Pancreas (tissue), 10 donors: ENCODE measurements at regions not wholly inside any gene's neighbourhood (a gene's known extent, or its start where the extent isn't known, plus 50 kb on each side); places are given as distances from the start of the nearest gene placed in this dataset.

ENCODE experiments used
- ATAC-seq, 4 donors: fragments of 200-7000 bp; cut with Tn5 transposase; one replicate each; pipeline versions ENCODE4 v1.8.0 to v1.9.1; 2020; ENCODE audit warnings: mild to moderate bottlenecking in 4 of 4, moderate library complexity in 4 of 4
- DNase-seq, 6 donors: peaks; one replicate each; pipeline ENCODE4 v3.0.0-alpha.2; 2020
- FAIRE-seq: peaks from 2 replicates; lab custom pipeline; 2012; peaks lifted over from hg19 to GRCh38; lab: Jason Lieb, UNC
- H3K27ac ChIP-seq, 4 donors: fragments of 200-600 bp; sonication (generic); 1 replicate in 3 of 4; 2 replicates in 1 of 4; pipeline versions ENCODE4 v1.5.0 to v1.8.0; 2020
- H3K27me3 ChIP-seq, 4 donors: fragments of 200-600 bp; one replicate each; pipeline ENCODE4 v1.8.0; 2021
- H3K36me3 ChIP-seq, 3 donors: fragments of 200-600 bp; sonication (generic) in 1 of 3; one replicate each; pipeline versions ENCODE4 v1.5.0 to v1.8.0; 2020 to 2021
- H3K4me1 ChIP-seq, 3 donors: fragments of 200-600 bp; one replicate each; pipeline ENCODE4 v1.8.0; 2021
- H3K4me3 ChIP-seq, 4 donors: fragments of 200-600 bp; sonication (generic) in 2 of 4; one replicate each; pipeline versions ENCODE4 v1.5.0 to v1.8.0; 2020 to 2021
- H3K9me3 ChIP-seq, 4 donors: fragments of 200-600 bp; one replicate each; pipeline ENCODE4 v1.8.0; 2021
- WGBS, 2 donors: extraction: QIAGEN DNeasy Blood & Tissue Kit; methylation state at CpG; one replicate each; pipeline ENCODE4 v1.1.7; 2013; 5-methylcytosine and 5-hydroxymethylcytosine counted together
- intact Hi-C, 3 donors: fragments of 100-400 bp; cut with DNase I; formaldehyde crosslinking; loops; one replicate each; pipeline versions ENCODE4 v1.11.1 to v1.14.2; 2022
- TF ChIP-seq, protein P1 (sequence below), 4 donors: fragments of 200-600 bp; sonication (generic) in 3 of 4; IDR thresholded peaks; one replicate each; pipeline versions ENCODE4 v1.5.0 to v1.8.0; 2021; ENCODE audit warnings: antibody characterized with exemption in 4 of 4
- donor health status: healthy with polysubstance abuse.
- donor health status: DM: no; HTN: no; CAD: no; lungs with moderate emphysema.
- donor health status: DM: no; HTN: no; CAD: no.
- donor health status: control.
- donor health status: control.
- donor health status: Bipolar disorder and iron deficiency.
- donor health status: DM: yes; HTN: yes; CAD: no.
- donor health status: DM: no; HTN: no; CAD: no.
- donor health status: DM: no; HTN: no; CAD: no.
- donor health status: DM: yes; HTN: yes; CAD: no.

DNA sequence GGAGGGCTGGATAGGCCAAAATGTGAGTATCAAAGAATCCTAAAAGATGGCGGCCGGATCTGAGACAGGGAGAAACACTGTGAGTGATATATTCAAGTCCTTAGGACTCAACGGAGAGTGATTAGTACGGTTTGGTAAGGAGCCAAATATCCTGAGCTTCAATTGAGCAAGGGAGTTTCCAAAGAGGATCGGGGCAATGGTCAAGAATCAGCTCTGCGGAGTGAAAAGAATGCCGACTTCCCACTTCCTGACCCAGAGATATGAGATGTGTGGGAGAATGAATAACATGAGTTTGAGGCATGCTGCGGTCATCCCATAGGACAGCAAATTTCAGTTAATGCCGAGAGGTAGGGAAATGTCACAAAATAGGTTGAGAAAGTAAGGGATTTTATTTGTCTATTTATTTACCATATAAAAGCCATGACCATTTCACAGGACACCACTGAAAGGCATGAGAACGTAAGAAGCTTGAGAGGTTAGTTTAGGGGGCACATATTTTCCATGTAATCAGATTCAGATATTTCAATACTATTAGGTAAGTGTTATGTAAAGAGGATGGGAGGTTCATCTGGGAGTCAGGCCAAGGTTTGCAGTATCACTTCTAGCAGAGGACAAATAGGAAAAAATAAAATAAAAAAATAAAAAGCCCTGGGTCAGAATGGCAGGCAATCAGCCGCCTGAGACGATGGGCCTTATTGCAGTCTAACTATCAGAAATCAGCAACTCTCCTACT, 165.6 kb downstream of the HGF start:
- H3K4me1 ChIP-seq: no peaks in the 10 kb centered on the region
- TF ChIP-seq, protein P1, sequence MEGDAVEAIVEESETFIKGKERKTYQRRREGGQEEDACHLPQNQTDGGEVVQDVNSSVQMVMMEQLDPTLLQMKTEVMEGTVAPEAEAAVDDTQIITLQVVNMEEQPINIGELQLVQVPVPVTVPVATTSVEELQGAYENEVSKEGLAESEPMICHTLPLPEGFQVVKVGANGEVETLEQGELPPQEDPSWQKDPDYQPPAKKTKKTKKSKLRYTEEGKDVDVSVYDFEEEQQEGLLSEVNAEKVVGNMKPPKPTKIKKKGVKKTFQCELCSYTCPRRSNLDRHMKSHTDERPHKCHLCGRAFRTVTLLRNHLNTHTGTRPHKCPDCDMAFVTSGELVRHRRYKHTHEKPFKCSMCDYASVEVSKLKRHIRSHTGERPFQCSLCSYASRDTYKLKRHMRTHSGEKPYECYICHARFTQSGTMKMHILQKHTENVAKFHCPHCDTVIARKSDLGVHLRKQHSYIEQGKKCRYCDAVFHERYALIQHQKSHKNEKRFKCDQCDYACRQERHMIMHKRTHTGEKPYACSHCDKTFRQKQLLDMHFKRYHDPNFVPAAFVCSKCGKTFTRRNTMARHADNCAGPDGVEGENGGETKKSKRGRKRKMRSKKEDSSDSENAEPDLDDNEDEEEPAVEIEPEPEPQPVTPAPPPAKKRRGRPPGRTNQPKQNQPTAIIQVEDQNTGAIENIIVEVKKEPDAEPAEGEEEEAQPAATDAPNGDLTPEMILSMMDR (IDR thresholded peaks at IDR 0.05): no peak
- intact Hi-C loops: no loop called here

DNA sequence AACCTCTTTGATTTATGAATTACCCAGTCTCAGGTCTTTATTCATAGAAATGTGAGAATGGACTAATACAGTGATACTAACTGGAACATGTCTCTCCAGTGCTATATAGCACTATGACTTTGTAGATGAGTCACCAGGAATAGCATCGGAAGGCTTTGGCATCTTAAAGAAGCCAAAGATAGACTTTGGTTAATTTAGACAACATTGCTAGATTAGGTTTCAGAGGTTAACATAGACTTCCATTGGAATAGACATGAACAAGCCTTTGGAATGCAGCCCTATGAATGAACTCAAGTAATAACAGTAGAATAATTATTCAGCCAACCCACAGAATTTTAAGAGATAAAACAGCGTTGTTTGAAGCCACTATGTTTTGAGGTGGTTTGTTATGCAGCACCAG, 169.2 kb downstream of the HGF start:
- intact Hi-C loops: no loop called here
- H3K4me1 ChIP-seq: no peaks in the 10 kb centered on the region

More for the DNA sequence above, 165.6 kb downstream of the HGF start:
- DNase-seq: no peak
- Histone ChIP-seq H3K9me3 (no peaks in the 10 kb centered on the region), H3K27me3 (no peaks in the 10 kb centered on the region), H3K4me3 (no peak overlapping the region), H3K36me3 (no peaks in the 10 kb centered on the region), H3K27ac (no peak overlapping the region)
- ATAC-seq: peak in 1 of 4 donors; percentile 21
- no peak for FAIRE-seq
- WGBS, 2 donors: 61 to 67% methylated on average over 12 of the region's 12 CpGs

DNA sequence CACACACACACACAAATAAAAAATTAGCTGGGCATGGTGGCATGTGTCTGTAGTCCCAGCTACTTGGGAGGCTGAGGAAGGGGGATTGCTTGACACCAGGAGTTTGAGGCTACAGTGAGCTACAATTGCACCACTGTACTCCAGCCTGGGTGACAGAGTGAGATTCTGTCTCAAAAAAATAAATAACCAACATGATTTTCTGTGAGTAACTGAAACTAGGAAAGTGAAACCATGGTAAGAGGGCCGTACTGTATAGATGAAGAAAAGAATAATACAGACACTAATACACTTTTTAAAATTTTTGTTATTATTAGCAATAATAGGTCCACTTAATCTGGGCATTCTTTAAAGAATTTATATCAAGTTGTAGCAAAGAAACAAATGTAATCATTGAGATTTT, 170.9 kb downstream of the HGF start:
- Histone ChIP-seq H3K27me3 (no peaks in the 10 kb centered on the region), H3K4me1 (no peaks in the 10 kb centered on the region), H3K36me3 (no peaks in the 10 kb centered on the region), H3K9me3 (no peaks in the 10 kb centered on the region), H3K4me3 (no peak overlapping the region), H3K27ac (no peak overlapping the region)
- 82 to 91% methylated on average over 1 of the region's 1 CpG for WGBS, 2 donors
- DNase-seq: no peak
- TF ChIP-seq, protein P1 (IDR thresholded peaks at IDR 0.05): no peak
- intact Hi-C loops: no loop called here
- no peak for ATAC-seq
- no peak for FAIRE-seq

More for the DNA sequence above, 169.2 kb downstream of the HGF start:
- 65 to 89% methylated on average over 2 of the region's 2 CpGs for WGBS, 2 donors
- Histone ChIP-seq H3K9me3 (no peaks in the 10 kb centered on the region), H3K4me3 (no peak overlapping the region), H3K27ac (no peak overlapping the region), H3K36me3 (no peaks in the 10 kb centered on the region), H3K27me3 (no peaks in the 10 kb centered on the region)
- no peak for FAIRE-seq
- ATAC-seq: peak in 1 of 4 donors; percentile 25
- DNase-seq: no peak
- TF ChIP-seq, protein P1 (IDR thresholded peaks at IDR 0.05): no peak

DNA sequence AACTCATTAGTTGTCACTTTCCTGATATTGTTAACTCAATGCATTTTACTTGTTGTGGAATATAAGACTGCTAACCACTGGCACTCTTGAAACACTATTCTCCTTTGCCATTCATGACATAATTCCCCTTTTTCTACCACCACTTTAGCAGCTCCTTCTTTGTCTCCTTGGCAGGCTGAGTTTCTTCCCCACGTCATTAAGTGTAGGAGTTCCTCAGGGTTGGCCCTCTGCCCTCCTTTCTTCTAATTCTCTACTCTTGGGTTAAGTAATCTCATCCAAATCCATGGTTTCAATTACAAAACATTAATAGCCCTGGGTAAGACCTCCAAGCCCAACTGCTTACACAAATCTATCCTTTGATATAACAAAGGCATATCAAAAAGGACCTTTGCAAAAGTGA, 175.1 kb downstream of the HGF start:
- DNase-seq (no peak), FAIRE-seq (no peak), ATAC-seq (no peak)
- no peak overlapping the region for H3K27ac ChIP-seq
- WGBS, 2 donors: 52 to 56% methylated on average over 1 of the region's 1 CpG
- H3K36me3 ChIP-seq: no peaks in the 10 kb centered on the region
- intact Hi-C loops: no loop called here
- H3K4me3 ChIP-seq: no peak overlapping the region
- H3K27me3 ChIP-seq: no peaks in the 10 kb centered on the region
- TF ChIP-seq, protein P1 (IDR thresholded peaks at IDR 0.05): no peak
- H3K4me1 ChIP-seq: no peaks in the 10 kb centered on the region
- no peaks in the 10 kb centered on the region for H3K9me3 ChIP-seq

DNA sequence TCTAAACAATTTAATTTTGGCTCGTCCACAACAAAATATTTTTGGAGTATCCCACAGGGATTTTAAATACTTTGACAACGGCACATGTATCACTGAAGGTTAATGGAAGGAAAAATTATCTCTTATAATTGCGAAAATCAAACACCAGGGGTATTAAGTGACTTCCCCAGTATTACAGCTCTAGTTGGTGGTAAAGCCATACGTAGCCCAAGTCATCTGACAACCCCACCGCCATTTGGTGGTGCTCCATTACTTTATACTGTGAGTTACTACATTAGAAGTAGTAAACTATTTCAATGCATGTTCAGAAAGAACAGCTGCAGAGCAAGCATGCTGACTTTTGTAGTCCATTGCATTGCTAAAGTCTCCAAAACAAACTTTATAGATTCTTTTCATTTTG, 179.7 kb downstream of the HGF start:
- Histone ChIP-seq H3K4me1 (no peaks in the 10 kb centered on the region), H3K36me3 (no peaks in the 10 kb centered on the region), H3K4me3 (no peak overlapping the region), H3K27ac (no peak overlapping the region), H3K9me3 (no peaks in the 10 kb centered on the region), H3K27me3 (no peaks in the 10 kb centered on the region)
- no peak for DNase-seq
- no peak for ATAC-seq
- FAIRE-seq: no peak
- intact Hi-C loops: no loop called here
- TF ChIP-seq, protein P1 (IDR thresholded peaks at IDR 0.05): no peak
- WGBS, 2 donors: 57 to 73% methylated on average over 5 of the region's 5 CpGs
